NB4 (cell line): ENCODE measurements at regions not wholly inside any gene's neighbourhood (a gene's known extent, or its start where the extent isn't known, plus 50 kb on each side); places are given as distances from the start of the nearest gene placed in this dataset.

Source experiments
- MYC ChIP-seq: IDR thresholded peaks from 2 replicates; pipeline ENCODE4 v1.6.1; 2011; ENCODE audit warnings: low read depth, low read length
- POLR2A ChIP-seq: IDR thresholded peaks from 2 replicates; pipeline ENCODE4 v1.6.1; 2011; ENCODE audit warnings: mild to moderate bottlenecking; ENCODE audit not compliant: insufficient read length; ENCODE audit errors: extremely low read depth
- TF ChIP-seq, protein P1 (sequence below): IDR thresholded peaks from one replicate; pipeline ENCODE4 v1.5.1; 2012; ENCODE audit warnings: low read depth, low read length

DNA sequence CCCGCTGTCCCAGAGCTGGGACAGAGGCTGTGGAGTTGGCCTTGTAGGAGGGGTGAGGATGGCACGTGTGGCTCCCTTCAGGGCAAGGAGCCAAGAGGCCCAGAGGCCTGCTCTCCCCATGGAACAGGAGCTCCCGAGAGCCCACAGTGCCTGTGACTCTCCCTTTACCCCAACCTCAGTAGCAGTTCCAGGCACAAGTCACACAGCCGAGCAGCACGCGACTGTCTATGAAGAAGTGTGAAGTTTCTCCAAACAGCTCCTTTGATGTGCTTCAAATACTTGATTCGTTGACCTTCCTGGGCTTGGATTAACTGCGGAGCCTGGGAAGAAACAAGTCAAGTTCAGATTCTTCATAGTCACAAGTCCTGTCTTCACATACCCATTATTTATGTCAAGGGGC, 208.7 kb downstream of the IRX2 start:
- TF ChIP-seq, protein P1, sequence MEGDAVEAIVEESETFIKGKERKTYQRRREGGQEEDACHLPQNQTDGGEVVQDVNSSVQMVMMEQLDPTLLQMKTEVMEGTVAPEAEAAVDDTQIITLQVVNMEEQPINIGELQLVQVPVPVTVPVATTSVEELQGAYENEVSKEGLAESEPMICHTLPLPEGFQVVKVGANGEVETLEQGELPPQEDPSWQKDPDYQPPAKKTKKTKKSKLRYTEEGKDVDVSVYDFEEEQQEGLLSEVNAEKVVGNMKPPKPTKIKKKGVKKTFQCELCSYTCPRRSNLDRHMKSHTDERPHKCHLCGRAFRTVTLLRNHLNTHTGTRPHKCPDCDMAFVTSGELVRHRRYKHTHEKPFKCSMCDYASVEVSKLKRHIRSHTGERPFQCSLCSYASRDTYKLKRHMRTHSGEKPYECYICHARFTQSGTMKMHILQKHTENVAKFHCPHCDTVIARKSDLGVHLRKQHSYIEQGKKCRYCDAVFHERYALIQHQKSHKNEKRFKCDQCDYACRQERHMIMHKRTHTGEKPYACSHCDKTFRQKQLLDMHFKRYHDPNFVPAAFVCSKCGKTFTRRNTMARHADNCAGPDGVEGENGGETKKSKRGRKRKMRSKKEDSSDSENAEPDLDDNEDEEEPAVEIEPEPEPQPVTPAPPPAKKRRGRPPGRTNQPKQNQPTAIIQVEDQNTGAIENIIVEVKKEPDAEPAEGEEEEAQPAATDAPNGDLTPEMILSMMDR = no peak
- TF ChIP-seq MYC = no peak
- no peak for TF ChIP-seq POLR2A
